Endothelial cell of umbilical vein (primary cell): ENCODE measurements at regions not wholly inside any gene's neighbourhood (a gene's known extent, or its start where the extent isn't known, plus 50 kb on each side); places are given as distances from the start of the nearest gene placed in this dataset.

Experiments
- CTCF ChIP-seq, 2 donors: IDR thresholded peaks; 1 replicate in 1 of 2; 2 replicates in 1 of 2; pipeline ENCODE4 v1.5.1; 2011; ENCODE audit warnings: low read length in 2 of 2, mild to moderate bottlenecking in 2 of 2, moderate library complexity in 2 of 2, control low read depth in 1 of 2, inconsistent platforms in 1 of 2, low read depth in 1 of 2; ENCODE audit not compliant: insufficient read depth in 1 of 2; ENCODE audit errors: extremely low read depth in 1 of 2
- EZH2 ChIP-seq: IDR thresholded peaks from 2 replicates; pipeline ENCODE4 v1.6.1; 2012; ENCODE audit warnings: borderline replicate concordance, low read depth, mild to moderate bottlenecking, moderate library complexity, low read length, inconsistent platforms; ENCODE audit not compliant: severe bottlenecking
- FOS ChIP-seq: IDR thresholded peaks from 2 replicates; pipeline ENCODE4 v1.6.1; 2011; ENCODE audit warnings: mild to moderate bottlenecking, low read length, moderate library complexity, borderline replicate concordance; ENCODE audit not compliant: insufficient read depth
- POLR2A ChIP-seq: IDR thresholded peaks from 2 replicates; pipeline ENCODE4 v1.6.1; 2012; ENCODE audit warnings: low read depth, mild to moderate bottlenecking, control low read depth, low read length
- POLR2AphosphoS5 ChIP-seq: IDR thresholded peaks from 2 replicates; pipeline ENCODE4 v1.6.1; 2012; ENCODE audit warnings: low read depth, mild to moderate bottlenecking, control low read depth, low read length, moderate library complexity; ENCODE audit not compliant: insufficient read depth

- no peak for TF ChIP-seq CTCF (IDR thresholded peaks at IDR 0.05; ENCODE audit: extremely low read depth in 1 of 2, insufficient read depth in 1 of 2, low read depth in 1 of 2, low read length in 2 of 2)
- no peak for TF ChIP-seq FOS
- no peak for TF ChIP-seq POLR2A
- no peak for TF ChIP-seq POLR2AphosphoS5
- TF ChIP-seq EZH2 = no peak
Observed at GRCh38 chr7:91424371-91424770, 160.1 kb downstream of the FZD1 start.
